Vagina (tissue), 2 donors: ENCODE measurements at regions not wholly inside any gene's neighbourhood (a gene's known extent, or its start where the extent isn't known, plus 50 kb on each side); places are given as distances from the start of the nearest gene placed in this dataset.

Source experiments
- POLR2A ChIP-seq, 2 donors: fragments of 450-650 bp; IDR thresholded peaks; one replicate each; pipeline ENCODE4 v1.6.1; 2017; ENCODE audit warnings: antibody characterized with exemption in 2 of 2, mild to moderate bottlenecking in 2 of 2, moderate library complexity in 2 of 2
- POLR2AphosphoS5 ChIP-seq, 2 donors: sonication (generic); formaldehyde crosslinking; IDR thresholded peaks; one replicate each; pipeline ENCODE4 v1.9.0; 2017; ENCODE audit warnings: antibody characterized with exemption in 2 of 2, mild to moderate bottlenecking in 2 of 2, low read depth in 1 of 2; ENCODE audit not compliant: insufficient read depth in 1 of 2
- TF ChIP-seq, protein P1 (sequence below), 3 experiments: fragments of 450-650 bp in 2 of 3; fragments of 200-600 bp in 1 of 3; sonication (generic) in 1 of 3; IDR thresholded peaks; one replicate each; pipeline ENCODE4 v1.5.1; 2017 to 2019; ENCODE audit warnings: antibody characterized with exemption in 3 of 3, mild to moderate bottlenecking in 2 of 3, moderate library complexity in 2 of 3

DNA sequence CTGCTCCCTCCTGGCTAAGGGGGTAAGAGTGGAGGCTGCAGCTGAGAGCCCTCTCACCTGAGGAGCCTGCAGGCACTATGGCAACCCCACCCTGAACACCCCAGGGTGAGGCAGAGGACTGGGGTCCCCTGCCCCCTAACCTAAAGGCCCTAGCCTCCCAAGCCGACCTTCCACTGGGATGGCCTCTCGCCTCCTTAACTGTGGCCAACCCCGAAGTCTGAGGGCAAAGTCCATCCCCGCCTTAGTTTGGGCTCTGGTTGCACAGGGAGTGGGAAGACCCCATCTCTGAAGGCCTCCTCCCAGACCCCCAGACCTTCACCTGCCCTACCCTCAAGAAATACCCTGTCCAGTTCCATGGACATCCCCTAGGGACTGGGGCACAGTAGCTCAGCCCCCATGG lies 100.6 kb upstream of the PRR23E start:
- TF ChIP-seq, protein P1, sequence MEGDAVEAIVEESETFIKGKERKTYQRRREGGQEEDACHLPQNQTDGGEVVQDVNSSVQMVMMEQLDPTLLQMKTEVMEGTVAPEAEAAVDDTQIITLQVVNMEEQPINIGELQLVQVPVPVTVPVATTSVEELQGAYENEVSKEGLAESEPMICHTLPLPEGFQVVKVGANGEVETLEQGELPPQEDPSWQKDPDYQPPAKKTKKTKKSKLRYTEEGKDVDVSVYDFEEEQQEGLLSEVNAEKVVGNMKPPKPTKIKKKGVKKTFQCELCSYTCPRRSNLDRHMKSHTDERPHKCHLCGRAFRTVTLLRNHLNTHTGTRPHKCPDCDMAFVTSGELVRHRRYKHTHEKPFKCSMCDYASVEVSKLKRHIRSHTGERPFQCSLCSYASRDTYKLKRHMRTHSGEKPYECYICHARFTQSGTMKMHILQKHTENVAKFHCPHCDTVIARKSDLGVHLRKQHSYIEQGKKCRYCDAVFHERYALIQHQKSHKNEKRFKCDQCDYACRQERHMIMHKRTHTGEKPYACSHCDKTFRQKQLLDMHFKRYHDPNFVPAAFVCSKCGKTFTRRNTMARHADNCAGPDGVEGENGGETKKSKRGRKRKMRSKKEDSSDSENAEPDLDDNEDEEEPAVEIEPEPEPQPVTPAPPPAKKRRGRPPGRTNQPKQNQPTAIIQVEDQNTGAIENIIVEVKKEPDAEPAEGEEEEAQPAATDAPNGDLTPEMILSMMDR (IDR thresholded peaks at IDR 0.05): no peak
- no peak for TF ChIP-seq POLR2A (IDR thresholded peaks at IDR 0.05)
- TF ChIP-seq POLR2AphosphoS5 (IDR thresholded peaks at IDR 0.05; ENCODE audit: insufficient read depth in 1 of 2, low read depth in 1 of 2): no peak
